HG03066 (cell line): ENCODE measurements at regions not wholly inside any gene's neighbourhood (a gene's known extent, or its start where the extent isn't known, plus 50 kb on each side); places are given as distances from the start of the nearest gene placed in this dataset.
"Not testable (repeated sequence)": the region's sequence is repeated elsewhere in the genome, so short reads cannot be mapped to it uniquely, and the experiment has no call there.

ENCODE experiments used
- ATAC-seq: cut with Tn5 transposase; IDR thresholded peaks from one replicate; pipeline ENCODE4 v1.9.1; 2021; ENCODE audit warnings: low read depth; ENCODE audit not compliant: unreplicated experiment

DNA sequence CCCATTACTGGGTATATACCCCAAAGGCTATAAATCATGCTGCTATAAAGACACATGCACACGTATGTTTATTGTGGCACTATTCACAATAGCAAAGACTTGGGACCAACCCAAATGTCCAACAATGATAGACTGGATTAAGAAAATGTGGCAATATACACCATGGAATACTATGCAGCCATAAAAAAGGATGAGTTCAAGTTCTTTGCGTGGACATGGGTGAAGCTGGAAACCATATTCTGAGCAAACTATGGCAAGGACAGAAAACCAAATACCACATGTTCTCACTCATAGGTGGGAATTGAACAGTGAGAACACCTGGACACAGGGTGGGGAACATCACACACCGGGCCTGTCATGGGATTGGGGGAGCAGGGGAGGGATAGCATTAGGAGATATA, 54.4 kb upstream of the MUCL1 start:
- ATAC-seq: not testable (repeated sequence)

DNA sequence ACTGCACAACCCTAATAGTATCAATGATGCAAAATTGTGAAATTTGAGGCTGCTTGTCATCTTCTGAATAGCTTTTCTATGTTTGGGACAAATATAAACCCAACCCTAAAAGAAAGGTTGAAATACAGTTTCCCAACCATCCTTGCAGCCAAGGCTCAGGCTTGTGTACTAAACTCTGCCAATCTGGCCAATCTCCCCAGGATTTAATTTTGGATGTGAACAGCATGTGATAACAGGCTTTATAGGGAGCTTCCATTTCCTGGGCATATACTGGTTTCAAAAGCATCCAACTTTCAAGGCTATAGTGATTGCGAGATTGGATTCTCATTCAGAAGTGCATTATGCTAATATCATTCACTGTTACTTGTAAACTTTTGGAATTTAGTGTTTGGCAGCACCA, 55.7 kb upstream of the MUCL1 start:
- ATAC-seq: no peak

- no peak for ATAC-seq
Observed at GRCh38 chr12:54796991-54797390, 57.3 kb upstream of the MUCL1 start.

- ATAC-seq: no peak
Observed at GRCh38 chr12:54795644-54796043, 58.7 kb upstream of the MUCL1 start.

DNA sequence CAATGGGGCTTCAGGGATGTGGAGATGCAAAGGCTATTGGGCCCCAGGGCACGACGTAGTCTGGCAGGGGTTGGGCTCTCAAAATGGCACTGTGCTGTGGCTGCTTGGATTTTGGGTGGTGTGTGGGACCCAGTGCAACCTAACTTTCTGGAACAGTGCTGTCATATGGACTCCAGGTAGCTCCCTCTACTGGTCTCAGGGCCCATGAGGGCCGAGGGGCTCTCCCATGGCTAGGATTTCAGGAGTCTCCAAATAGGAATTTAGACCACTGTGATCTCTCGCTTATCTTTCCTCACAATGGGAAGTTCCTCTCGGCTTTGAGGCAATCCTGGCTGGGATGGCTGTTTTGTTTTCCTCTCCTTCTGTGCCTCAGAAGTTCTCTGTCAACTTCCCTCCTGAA, 68.2 kb upstream of the MUCL1 start:
- ATAC-seq: no peak

GRCh38 chr12:54784115-54784514, 70.2 kb upstream of the MUCL1 start:
- ATAC-seq: no peak

GRCh38 chr12:54777031-54777430, 77.3 kb upstream of the MUCL1 start:
- ATAC-seq: not testable (repeated sequence)

- ATAC-seq: no peak
Observed at GRCh38 chr12:54773593-54773992, 80.7 kb upstream of the MUCL1 start.

- no peak for ATAC-seq
Observed at GRCh38 chr12:54765652-54766051, 88.7 kb upstream of the MUCL1 start.

GRCh38 chr12:54762390-54762789, 91.9 kb upstream of the MUCL1 start:
- no peak for ATAC-seq

GRCh38 chr12:54759751-54760150, 94.6 kb upstream of the MUCL1 start:
- ATAC-seq: no peak

GRCh38 chr12:54751493-54751892, 102.8 kb upstream of the MUCL1 start:
- no peak for ATAC-seq

DNA sequence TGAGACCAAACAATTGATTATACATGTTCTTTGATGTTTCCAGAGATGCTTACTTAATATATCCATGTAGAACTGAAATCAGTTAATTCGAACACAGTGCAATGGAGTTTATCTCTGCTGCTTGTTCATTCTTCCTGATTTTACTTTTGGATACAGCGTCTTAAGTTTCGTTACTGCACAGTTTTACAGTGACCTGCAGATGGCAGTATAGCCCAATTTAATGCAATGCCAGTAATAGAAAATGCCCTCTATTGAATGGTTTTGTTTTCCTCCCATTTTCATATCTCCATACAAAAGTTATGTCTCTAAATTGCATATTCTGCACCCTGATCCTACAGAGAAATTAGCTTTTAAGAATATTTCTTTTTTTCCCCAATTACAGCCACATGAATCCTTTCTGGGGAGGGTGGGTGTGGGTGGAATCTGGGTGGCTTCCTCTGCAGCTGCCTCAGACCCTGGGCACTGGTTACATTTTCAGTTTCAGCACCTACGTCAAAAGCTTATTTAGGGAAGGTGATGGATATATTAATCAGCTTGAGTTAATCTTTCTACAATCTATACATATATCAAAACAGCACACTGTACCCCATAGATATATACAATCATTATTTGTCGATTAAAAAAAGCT, 101.1 kb upstream of the DCD start:
- ATAC-seq: no peak

DNA sequence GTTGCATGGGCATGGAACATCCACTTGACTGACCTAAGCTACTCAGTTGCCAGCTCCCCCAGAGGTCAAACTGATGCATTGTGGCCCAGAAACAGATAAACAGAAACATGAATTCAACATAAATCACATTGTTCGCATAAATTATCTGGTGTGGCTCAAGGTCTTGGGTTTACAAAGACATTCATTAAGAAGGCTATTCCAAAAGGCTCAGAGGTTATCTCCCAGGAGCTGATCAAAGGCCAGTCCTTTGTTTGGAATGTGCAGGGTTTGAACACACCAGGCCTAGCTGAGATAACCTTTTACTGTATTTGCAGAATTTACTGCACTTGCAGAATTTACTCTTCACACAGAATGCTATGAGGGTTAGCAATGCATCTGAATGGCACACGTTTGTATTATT, 96.4 kb upstream of the DCD start:
- no peak for ATAC-seq

- no peak for ATAC-seq
Observed at GRCh38 chr12:54740882-54741281, 92.7 kb upstream of the DCD start.

DNA sequence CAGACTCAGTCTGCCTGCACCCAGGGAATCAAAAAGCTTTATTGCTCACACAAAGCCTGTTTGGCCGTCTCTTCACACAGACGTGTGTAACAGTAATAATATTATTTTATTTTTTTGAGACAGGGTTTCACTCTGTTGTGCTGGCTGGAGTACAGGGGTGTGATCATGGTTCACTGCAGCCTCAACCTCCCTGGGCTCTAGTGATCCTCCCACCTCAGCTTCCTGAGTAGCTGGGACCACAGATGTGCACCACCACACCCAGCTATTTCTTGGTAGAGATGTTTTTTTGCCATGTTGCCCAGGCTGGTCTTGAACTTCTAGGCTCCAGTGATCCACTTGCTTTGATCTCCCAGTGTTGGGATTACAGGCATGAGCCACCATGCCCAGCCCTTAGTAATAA, 88.4 kb upstream of the DCD start:
- ATAC-seq: no peak

DNA sequence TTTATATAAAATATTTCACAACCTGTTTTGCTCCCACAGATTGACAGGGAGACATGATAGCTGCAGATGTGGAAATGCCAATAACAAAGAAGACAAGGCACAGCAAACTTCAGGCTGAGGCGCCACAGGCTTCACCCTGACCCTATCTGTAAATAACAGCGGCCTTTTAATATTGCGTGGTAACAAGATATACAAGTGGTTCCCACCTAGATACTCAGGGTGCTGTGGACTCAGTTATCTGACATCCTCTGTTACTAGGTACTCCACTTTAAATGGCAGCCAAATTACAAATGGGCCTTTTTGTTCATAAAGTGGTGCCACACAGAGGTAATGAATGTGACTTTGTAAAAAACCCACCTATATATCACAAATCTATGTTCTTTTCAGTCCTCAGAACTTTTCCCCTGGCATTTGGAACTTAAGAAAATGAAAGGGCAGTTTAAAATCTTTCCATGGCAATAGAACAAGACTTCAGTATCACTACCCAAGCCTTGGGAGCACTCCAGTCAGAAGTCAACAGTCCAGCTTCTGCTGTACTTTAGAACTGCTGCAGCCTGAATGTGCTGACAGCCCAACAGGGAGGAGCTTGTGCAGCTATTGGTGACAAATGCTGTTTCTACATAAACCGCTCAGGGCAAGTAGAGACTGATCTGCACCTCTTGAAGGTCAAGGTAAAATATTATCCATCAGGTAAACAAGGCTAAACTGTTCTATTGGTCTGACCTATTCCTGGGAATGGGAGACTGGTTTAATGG, 86.2 kb upstream of the DCD start:
- ATAC-seq: no peak

DNA sequence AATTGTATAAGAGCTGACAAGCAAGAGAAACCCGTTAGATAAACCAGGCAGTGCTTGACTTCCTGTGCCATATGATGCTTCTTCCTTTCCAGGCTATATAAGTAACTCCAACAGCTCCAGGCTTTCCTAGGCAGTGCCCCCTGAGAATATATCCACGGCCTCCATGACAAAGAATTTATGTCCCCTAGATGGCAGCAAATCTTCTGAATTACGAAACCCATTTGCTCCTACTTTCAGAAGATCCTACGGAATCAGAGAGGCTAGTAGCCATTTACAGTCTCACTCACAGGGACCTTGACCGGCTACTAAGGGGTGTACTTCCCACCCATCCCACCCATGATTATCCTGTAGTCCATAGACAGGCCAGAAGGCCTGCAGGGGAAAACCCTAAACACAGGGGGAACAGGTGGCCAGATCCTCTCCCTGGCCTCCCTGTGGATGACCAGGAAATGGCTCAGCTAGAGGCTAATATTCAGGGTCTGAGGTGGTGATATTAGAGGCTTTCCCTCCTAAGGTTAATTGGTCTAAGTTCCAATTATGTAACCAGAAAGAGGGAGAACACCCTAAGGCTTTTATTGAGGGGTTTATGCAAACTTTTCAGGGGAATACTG, 77.2 kb upstream of the DCD start:
- no peak for ATAC-seq

GRCh38 chr12:54723379-54724256, 75.5 kb upstream of the DCD start:
- ATAC-seq: no peak

- no peak for ATAC-seq
Observed at GRCh38 chr12:54721312-54721711, 73.1 kb upstream of the DCD start.

DNA sequence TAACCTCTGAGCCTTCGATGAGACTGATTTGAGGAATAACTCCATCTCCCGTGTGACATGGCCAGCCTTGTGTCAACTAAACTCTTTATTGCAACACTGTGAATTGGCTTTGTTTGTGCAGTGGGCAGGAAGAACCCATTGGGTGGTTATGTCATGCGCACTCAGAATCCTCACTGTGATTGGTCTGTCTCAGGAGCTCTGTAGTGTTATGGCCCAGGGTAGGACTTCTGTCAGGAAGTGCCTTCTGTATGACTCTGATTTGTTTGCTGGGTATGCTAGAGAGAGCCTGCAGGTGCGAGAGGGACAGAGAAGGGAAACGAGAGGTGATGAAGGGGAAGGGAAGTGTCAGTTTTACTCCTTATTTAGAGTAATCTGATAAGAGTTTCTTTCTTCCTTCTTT, 71.5 kb upstream of the DCD start:
- ATAC-seq: no peak
